Breast epithelium (tissue), 3 donors: ENCODE measurements at regions not wholly inside any gene's neighbourhood (a gene's known extent, or its start where the extent isn't known, plus 50 kb on each side); places are given as distances from the start of the nearest gene placed in this dataset.

Experiments
- POLR2A ChIP-seq: fragments of 450-650 bp; IDR thresholded peaks from one replicate; pipeline ENCODE4 v1.6.1; 2016; ENCODE audit warnings: antibody characterized with exemption, mild to moderate bottlenecking, moderate library complexity
- POLR2AphosphoS5 ChIP-seq, 3 donors: sonication (generic); formaldehyde crosslinking; IDR thresholded peaks; one replicate each; pipeline ENCODE4 v1.6.1; 2017; ENCODE audit warnings: antibody characterized with exemption in 3 of 3
- TF ChIP-seq, protein P1 (sequence below), 3 donors: fragments of 450-650 bp; IDR thresholded peaks; one replicate each; pipeline ENCODE4 v1.5.1; 2016 to 2017; ENCODE audit warnings: antibody characterized with exemption in 3 of 3, mild to moderate bottlenecking in 3 of 3, moderate library complexity in 3 of 3

DNA sequence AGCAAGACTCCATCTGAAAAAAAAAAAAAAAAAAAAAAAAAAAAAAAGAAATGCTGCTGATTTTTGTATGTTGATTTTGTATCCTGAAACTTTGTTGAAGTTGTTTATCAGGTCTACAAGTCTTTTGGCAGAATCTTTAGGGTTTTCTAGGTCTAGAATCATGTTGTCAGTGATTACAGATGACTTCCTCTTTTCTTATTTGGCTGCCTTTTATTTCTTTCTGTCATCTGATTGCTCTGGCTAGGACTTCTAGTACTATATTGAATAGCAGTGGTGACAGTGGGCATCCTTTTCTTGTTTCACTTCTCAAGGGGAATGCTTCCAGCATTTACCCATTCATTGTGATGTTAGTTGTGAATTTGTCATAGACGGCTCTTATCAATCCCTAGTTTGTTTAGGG is 334.4 kb downstream of the SPRY1 start:
- TF ChIP-seq POLR2A, result no peak
- TF ChIP-seq, protein P1, sequence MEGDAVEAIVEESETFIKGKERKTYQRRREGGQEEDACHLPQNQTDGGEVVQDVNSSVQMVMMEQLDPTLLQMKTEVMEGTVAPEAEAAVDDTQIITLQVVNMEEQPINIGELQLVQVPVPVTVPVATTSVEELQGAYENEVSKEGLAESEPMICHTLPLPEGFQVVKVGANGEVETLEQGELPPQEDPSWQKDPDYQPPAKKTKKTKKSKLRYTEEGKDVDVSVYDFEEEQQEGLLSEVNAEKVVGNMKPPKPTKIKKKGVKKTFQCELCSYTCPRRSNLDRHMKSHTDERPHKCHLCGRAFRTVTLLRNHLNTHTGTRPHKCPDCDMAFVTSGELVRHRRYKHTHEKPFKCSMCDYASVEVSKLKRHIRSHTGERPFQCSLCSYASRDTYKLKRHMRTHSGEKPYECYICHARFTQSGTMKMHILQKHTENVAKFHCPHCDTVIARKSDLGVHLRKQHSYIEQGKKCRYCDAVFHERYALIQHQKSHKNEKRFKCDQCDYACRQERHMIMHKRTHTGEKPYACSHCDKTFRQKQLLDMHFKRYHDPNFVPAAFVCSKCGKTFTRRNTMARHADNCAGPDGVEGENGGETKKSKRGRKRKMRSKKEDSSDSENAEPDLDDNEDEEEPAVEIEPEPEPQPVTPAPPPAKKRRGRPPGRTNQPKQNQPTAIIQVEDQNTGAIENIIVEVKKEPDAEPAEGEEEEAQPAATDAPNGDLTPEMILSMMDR (IDR thresholded peaks at IDR 0.05), result no peak
- no peak for TF ChIP-seq POLR2AphosphoS5 (IDR thresholded peaks at IDR 0.05)
